ENCODE measurements at regions not wholly inside any gene's neighbourhood (a gene's known extent, or its start where the extent isn't known, plus 50 kb on each side); places are given as distances from the start of the nearest gene placed in this dataset.
"Not testable (repeated sequence)": the region's sequence is repeated elsewhere in the genome, so short reads cannot be mapped to it uniquely, and the experiment has no call there.

GRCh38 chr2:88978446-88978845, 287.0 kb downstream of the RPIA start:
- TF ChIP-seq CTCF (IDR thresholded peaks at IDR 0.05; ENCODE audit: low read depth, low read length, poor library complexity, severe bottlenecking); EZH2phosphoT487 (IDR thresholded peaks at IDR 0.05; ENCODE audit: borderline replicate concordance, low read length): not testable (repeated sequence)

Data from DOHH2 (cell line).